OCI-LY1 (cell line): ENCODE measurements at regions not wholly inside any gene's neighbourhood (a gene's known extent, or its start where the extent isn't known, plus 50 kb on each side); places are given as distances from the start of the nearest gene placed in this dataset.

Source experiments
- H2AFZ ChIP-seq: fragments of 200-600 bp; sonication (generic), shearing (Covaris generic); 2 replicates; pipeline ENCODE4 v1.6.0; 2014; ENCODE audit warnings: antibody characterized with exemption, mild to moderate bottlenecking, low read length
- H3F3A ChIP-seq: fragments of 200-600 bp; sonication (generic), shearing (Covaris generic); 2 replicates; pipeline ENCODE4 v1.6.0; 2014; ENCODE audit warnings: mild to moderate bottlenecking, antibody characterized with exemption, low read length, moderate library complexity; ENCODE audit not compliant: insufficient read depth
- H3K27ac ChIP-seq: fragments of 200-600 bp; sonication (generic); 2 replicates; pipeline ENCODE4 v1.5.1; 2014; ENCODE audit warnings: low read length, mixed run types, mild to moderate bottlenecking, low read depth; ENCODE audit not compliant: poor library complexity, severe bottlenecking
- H3K27me3 ChIP-seq: fragments of 200-600 bp; sonication (generic); 2 replicates; pipeline ENCODE4 v1.6.0; 2014; ENCODE audit warnings: antibody characterized with exemption, mild to moderate bottlenecking, low read length, moderate library complexity; ENCODE audit not compliant: insufficient read depth
- H3K36me3 ChIP-seq: fragments of 200-600 bp; sonication (generic); 2 replicates; pipeline ENCODE4 v1.6.1; 2014; ENCODE audit warnings: mild to moderate bottlenecking, antibody characterized with exemption, low read length, moderate library complexity, mixed read lengths; ENCODE audit not compliant: insufficient read depth
- H3K4me1 ChIP-seq: fragments of 200-600 bp; sonication (generic); 2 replicates; pipeline ENCODE4 v1.5.1; 2014; ENCODE audit warnings: mild to moderate bottlenecking, low read length, moderate library complexity; ENCODE audit not compliant: insufficient read depth, severe bottlenecking
- H3K4me2 ChIP-seq: fragments of 200-600 bp; sonication (generic), shearing (Covaris generic); 2 replicates; pipeline ENCODE4 v1.6.1; 2014; ENCODE audit warnings: low read length
- H3K4me3 ChIP-seq: fragments of 200-600 bp; sonication (generic); 2 replicates; pipeline ENCODE4 v1.5.1; 2014; ENCODE audit warnings: low read length, low read depth, mild to moderate bottlenecking, mixed read lengths; ENCODE audit not compliant: poor library complexity, severe bottlenecking
- H3K79me2 ChIP-seq: fragments of 200-600 bp; shearing (Covaris generic); 2 replicates; pipeline ENCODE4 v1.6.1; 2016; ENCODE audit warnings: mixed run types, low read length, mixed read lengths; ENCODE audit not compliant: insufficient read depth
- H3K9ac ChIP-seq: fragments of 200-600 bp; sonication (generic), shearing (Covaris generic); 2 replicates; pipeline ENCODE4 v1.6.1; 2014; ENCODE audit warnings: mild to moderate bottlenecking, low read length, mixed read lengths
- H3K9me2 ChIP-seq: fragments of 200-600 bp; sonication (generic), shearing (Covaris generic); 2 replicates; pipeline ENCODE4 v1.6.1; 2014; ENCODE audit warnings: low read depth, mild to moderate bottlenecking, low read length, mixed read lengths
- H3K9me3 ChIP-seq: fragments of 200-600 bp; shearing (Covaris generic); 2 replicates; pipeline ENCODE4 v1.6.1; 2014; ENCODE audit warnings: low read length, mixed read lengths
- H4K20me1 ChIP-seq: fragments of 200-600 bp; sonication (generic), shearing (Covaris generic); 2 replicates; pipeline ENCODE4 v1.6.0; 2016; ENCODE audit warnings: mild to moderate bottlenecking, low read length; ENCODE audit not compliant: insufficient read depth
- EZH2 ChIP-seq: fragments of 200-600 bp; sonication (generic), shearing (Covaris generic); IDR thresholded peaks from 2 replicates; pipeline ENCODE4 v1.8.0; 2017; ENCODE audit warnings: borderline replicate concordance, mixed run types, mild to moderate bottlenecking, antibody characterized with exemption, low read length, moderate library complexity, mixed read lengths
- TF ChIP-seq, protein P1 (sequence below): fragments of 200-600 bp; sonication (generic), shearing (Covaris generic); IDR thresholded peaks from 2 replicates; pipeline ENCODE4 v1.5.1; 2017; ENCODE audit warnings: mild to moderate bottlenecking, antibody characterized with exemption, low read length, moderate library complexity, mixed read lengths

DNA sequence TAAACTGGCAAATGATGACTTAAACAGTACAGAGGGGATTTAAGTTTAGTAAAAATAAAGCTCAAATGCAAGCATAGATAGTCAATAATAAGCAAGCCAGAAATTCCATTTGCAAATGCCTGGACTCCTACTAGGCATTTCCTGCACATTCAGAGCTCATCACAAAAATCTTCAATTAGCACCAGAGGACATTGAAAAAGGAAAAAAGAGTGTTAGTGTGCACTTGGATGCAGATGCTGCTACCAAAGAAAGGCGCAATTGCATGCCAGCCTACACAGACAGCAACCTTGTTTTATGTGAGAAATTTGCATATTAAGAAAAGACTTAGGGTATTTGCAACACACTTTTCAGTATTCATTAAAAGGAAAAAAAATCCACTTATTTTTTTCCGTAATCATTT, 282.1 kb downstream of the GRIA2 start:
- TF ChIP-seq, protein P1, sequence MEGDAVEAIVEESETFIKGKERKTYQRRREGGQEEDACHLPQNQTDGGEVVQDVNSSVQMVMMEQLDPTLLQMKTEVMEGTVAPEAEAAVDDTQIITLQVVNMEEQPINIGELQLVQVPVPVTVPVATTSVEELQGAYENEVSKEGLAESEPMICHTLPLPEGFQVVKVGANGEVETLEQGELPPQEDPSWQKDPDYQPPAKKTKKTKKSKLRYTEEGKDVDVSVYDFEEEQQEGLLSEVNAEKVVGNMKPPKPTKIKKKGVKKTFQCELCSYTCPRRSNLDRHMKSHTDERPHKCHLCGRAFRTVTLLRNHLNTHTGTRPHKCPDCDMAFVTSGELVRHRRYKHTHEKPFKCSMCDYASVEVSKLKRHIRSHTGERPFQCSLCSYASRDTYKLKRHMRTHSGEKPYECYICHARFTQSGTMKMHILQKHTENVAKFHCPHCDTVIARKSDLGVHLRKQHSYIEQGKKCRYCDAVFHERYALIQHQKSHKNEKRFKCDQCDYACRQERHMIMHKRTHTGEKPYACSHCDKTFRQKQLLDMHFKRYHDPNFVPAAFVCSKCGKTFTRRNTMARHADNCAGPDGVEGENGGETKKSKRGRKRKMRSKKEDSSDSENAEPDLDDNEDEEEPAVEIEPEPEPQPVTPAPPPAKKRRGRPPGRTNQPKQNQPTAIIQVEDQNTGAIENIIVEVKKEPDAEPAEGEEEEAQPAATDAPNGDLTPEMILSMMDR: no peak
- no peak for TF ChIP-seq EZH2
- H3K4me2 ChIP-seq: no peak overlapping the region
- no peaks in the 10 kb centered on the region for H3K79me2 ChIP-seq
- no peaks in the 10 kb centered on the region for H3K27me3 ChIP-seq
- H3F3A ChIP-seq: no peaks in the 10 kb centered on the region
- no peak overlapping the region for H3K9ac ChIP-seq
- no peak overlapping the region for H2AFZ ChIP-seq
- no peaks in the 10 kb centered on the region for H4K20me1 ChIP-seq
- H3K27ac ChIP-seq: no peak overlapping the region
- H3K9me3 ChIP-seq: no peaks in the 10 kb centered on the region
- H3K36me3 ChIP-seq: no peaks in the 10 kb centered on the region
- no peak overlapping the region for H3K4me3 ChIP-seq
- H3K9me2 ChIP-seq: no peaks in the 10 kb centered on the region
- no peaks in the 10 kb centered on the region for H3K4me1 ChIP-seq

DNA sequence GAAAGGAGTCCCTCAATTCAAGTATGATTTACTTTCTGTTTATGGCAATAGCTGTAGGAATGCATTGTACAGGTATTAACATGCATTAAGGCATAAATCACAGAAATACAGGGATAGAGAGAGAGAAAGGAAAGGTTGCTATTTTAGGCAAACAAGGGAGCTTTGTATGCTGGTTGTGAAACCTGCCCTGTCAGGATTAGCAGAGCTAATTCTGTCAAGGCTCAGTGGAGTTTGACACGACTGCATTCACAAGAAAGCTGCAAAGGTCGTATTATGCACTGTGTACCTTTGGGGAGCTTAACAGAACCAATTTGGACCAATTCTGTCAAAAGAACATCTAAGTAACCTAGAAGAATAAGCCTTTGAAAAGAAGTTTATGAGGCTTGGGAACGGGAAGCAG, 239.3 kb downstream of the GRIA2 start:
- TF ChIP-seq EZH2: no peak
- TF ChIP-seq, protein P1: no peak
- no peaks in the 10 kb centered on the region for H3K9me2 ChIP-seq
- no peak overlapping the region for H3K9ac ChIP-seq
- H3K79me2 ChIP-seq: no peaks in the 10 kb centered on the region
- no peaks in the 10 kb centered on the region for H3F3A ChIP-seq
- H3K36me3 ChIP-seq: no peaks in the 10 kb centered on the region
- no peaks in the 10 kb centered on the region for H3K4me1 ChIP-seq
- no peak overlapping the region for H3K4me2 ChIP-seq
- H2AFZ ChIP-seq: no peak overlapping the region
- H3K27me3 ChIP-seq: no peaks in the 10 kb centered on the region
- no peaks in the 10 kb centered on the region for H3K9me3 ChIP-seq
- H3K27ac ChIP-seq: no peak overlapping the region
- no peaks in the 10 kb centered on the region for H4K20me1 ChIP-seq
- H3K4me3 ChIP-seq: no peak overlapping the region

DNA sequence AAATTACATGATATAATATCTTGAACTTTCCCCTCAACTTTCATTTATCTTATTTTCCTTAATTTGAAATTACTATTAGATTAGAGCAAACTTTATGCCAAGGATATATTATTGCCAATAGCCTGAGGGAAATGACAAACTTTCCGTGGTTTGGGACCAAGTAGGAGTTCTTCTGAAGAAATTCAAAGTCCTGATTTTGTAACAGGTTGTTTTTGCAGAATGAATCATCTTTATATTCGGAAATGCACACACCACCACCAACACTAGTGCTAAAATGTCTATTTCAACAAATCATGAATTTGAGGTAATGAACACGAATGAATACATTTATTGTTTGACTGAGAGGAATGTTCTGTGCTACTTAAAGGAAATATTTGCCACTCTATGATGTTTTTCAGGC, 226.7 kb downstream of the GRIA2 start:
- H3K27ac ChIP-seq: no peak overlapping the region
- no peak overlapping the region for H3K9ac ChIP-seq
- H3K36me3 ChIP-seq: no peaks in the 10 kb centered on the region
- TF ChIP-seq, protein P1: no peak
- no peak for TF ChIP-seq EZH2
- no peaks in the 10 kb centered on the region for H3F3A ChIP-seq
- H2AFZ ChIP-seq: no peak overlapping the region
- H3K9me3 ChIP-seq: no peaks in the 10 kb centered on the region
- no peaks in the 10 kb centered on the region for H3K4me1 ChIP-seq
- no peak overlapping the region for H3K4me3 ChIP-seq
- no peaks in the 10 kb centered on the region for H3K79me2 ChIP-seq
- H3K27me3 ChIP-seq: no peaks in the 10 kb centered on the region
- no peaks in the 10 kb centered on the region for H3K9me2 ChIP-seq
- H3K4me2 ChIP-seq: no peak overlapping the region
- no peaks in the 10 kb centered on the region for H4K20me1 ChIP-seq
